ENCODE measurements at regions not wholly inside any gene's neighbourhood (a gene's known extent, or its start where the extent isn't known, plus 50 kb on each side); places are given as distances from the start of the nearest gene placed in this dataset.

DNA sequence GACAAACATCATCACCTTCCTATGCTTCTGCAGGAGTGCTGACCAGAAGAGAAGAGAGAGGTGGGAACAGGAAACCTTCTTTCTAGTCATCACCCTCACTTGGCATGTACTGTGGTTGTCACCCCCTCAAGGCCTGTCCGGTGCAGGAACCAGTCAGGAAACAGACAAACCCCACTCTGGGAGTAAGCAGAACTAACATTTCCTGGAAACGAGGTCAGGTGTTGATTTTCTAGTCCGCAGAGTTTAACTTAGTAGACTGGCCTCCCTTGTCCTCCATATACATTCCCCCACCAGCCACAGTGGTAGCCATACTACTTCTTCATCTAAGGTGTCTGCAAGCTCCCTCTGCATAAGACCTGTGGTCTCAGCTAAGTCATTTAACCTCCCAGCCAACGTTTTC, 80.7 kb upstream of the NCAM1 start (continued):
- no peak for TF ChIP-seq FOXP1 (CRISPR knock-in tag; IDR thresholded peaks at IDR 0.05; ENCODE audit: borderline replicate concordance)
- TF ChIP-seq, protein P1, sequence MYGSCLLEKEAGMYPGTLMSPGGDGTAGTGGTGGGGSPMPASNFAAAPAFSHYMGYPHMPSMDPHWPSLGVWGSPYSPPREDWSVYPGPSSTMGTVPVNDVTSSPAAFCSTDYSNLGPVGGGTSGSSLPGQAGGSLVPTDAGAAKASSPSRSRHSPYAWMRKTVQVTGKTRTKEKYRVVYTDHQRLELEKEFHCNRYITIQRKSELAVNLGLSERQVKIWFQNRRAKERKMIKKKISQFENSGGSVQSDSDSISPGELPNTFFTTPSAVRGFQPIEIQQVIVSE (CRISPR knock-in tag; IDR thresholded peaks at IDR 0.05; ENCODE audit: borderline replicate concordance), result no peak
- TF ChIP-seq, protein P2, sequence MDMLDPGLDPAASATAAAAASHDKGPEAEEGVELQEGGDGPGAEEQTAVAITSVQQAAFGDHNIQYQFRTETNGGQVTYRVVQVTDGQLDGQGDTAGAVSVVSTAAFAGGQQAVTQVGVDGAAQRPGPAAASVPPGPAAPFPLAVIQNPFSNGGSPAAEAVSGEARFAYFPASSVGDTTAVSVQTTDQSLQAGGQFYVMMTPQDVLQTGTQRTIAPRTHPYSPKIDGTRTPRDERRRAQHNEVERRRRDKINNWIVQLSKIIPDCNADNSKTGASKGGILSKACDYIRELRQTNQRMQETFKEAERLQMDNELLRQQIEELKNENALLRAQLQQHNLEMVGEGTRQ (CRISPR knock-in tag; IDR thresholded peaks at IDR 0.05), result no peak

DNA sequence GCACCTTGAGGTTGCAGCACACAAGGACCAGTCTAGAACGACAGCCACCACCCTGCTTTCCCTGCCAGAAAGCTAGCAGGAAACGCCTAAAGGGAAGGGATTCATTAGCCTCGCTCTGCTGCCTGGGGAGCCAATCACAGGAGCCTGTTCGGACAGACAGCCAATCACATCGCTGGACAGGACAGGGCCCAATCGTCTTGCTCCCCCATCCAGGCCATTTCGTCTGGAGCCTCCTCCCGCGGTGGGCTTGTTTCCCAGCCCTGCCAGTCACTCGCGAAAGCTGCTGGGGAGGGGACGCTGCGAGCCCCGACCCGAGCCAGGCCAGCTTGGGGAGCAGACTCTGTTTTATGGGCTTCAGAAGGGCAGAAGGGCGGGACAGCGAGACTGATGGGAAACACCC, 79.8 kb upstream of the NCAM1 start:
- POLR2A ChIA-PET, result no interaction called here

More for the DNA sequence above, 79.8 kb upstream of the NCAM1 start:
- TF ChIP-seq, protein P3, sequence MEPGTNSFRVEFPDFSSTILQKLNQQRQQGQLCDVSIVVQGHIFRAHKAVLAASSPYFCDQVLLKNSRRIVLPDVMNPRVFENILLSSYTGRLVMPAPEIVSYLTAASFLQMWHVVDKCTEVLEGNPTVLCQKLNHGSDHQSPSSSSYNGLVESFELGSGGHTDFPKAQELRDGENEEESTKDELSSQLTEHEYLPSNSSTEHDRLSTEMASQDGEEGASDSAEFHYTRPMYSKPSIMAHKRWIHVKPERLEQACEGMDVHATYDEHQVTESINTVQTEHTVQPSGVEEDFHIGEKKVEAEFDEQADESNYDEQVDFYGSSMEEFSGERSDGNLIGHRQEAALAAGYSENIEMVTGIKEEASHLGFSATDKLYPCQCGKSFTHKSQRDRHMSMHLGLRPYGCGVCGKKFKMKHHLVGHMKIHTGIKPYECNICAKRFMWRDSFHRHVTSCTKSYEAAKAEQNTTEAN (CRISPR knock-in tag; IDR thresholded peaks at IDR 0.05), result no peak
- TF ChIP-seq GABPB1 (CRISPR knock-in tag; IDR thresholded peaks at IDR 0.05) (no peak), EMX1 (CRISPR knock-in tag; IDR thresholded peaks at IDR 0.05) (no peak), FOXJ3 (CRISPR knock-in tag; IDR thresholded peaks at IDR 0.05; ENCODE audit: borderline replicate concordance) (no peak), ATF1 (CRISPR knock-in tag; IDR thresholded peaks at IDR 0.05) (no peak), NFYB (CRISPR knock-in tag; conservative IDR thresholded peaks at IDR 0.05; ENCODE audit: low read depth) (peak; percentile 84), CREM (CRISPR knock-in tag; IDR thresholded peaks at IDR 0.05) (no peak), NR3C1 (CRISPR knock-in tag; conservative IDR thresholded peaks at IDR 0.05; ENCODE audit: low read depth) (no peak)
- TF ChIP-seq, protein P4, sequence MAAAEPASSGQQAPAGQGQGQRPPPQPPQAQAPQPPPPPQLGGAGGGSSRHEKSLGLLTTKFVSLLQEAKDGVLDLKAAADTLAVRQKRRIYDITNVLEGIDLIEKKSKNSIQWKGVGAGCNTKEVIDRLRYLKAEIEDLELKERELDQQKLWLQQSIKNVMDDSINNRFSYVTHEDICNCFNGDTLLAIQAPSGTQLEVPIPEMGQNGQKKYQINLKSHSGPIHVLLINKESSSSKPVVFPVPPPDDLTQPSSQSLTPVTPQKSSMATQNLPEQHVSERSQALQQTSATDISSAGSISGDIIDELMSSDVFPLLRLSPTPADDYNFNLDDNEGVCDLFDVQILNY (CRISPR knock-in tag; IDR thresholded peaks at IDR 0.05), result no peak
- TF ChIP-seq, protein P5, sequence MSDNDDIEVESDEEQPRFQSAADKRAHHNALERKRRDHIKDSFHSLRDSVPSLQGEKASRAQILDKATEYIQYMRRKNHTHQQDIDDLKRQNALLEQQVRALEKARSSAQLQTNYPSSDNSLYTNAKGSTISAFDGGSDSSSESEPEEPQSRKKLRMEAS (CRISPR knock-in tag; IDR thresholded peaks at IDR 0.05), result peak; percentile 75
- TF ChIP-seq, protein P6, sequence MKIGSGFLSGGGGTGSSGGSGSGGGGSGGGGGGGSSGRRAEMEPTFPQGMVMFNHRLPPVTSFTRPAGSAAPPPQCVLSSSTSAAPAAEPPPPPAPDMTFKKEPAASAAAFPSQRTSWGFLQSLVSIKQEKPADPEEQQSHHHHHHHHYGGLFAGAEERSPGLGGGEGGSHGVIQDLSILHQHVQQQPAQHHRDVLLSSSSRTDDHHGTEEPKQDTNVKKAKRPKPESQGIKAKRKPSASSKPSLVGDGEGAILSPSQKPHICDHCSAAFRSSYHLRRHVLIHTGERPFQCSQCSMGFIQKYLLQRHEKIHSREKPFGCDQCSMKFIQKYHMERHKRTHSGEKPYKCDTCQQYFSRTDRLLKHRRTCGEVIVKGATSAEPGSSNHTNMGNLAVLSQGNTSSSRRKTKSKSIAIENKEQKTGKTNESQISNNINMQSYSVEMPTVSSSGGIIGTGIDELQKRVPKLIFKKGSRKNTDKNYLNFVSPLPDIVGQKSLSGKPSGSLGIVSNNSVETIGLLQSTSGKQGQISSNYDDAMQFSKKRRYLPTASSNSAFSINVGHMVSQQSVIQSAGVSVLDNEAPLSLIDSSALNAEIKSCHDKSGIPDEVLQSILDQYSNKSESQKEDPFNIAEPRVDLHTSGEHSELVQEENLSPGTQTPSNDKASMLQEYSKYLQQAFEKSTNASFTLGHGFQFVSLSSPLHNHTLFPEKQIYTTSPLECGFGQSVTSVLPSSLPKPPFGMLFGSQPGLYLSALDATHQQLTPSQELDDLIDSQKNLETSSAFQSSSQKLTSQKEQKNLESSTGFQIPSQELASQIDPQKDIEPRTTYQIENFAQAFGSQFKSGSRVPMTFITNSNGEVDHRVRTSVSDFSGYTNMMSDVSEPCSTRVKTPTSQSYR (CRISPR knock-in tag; IDR thresholded peaks at IDR 0.05), result no peak
- TF ChIP-seq, protein P7, sequence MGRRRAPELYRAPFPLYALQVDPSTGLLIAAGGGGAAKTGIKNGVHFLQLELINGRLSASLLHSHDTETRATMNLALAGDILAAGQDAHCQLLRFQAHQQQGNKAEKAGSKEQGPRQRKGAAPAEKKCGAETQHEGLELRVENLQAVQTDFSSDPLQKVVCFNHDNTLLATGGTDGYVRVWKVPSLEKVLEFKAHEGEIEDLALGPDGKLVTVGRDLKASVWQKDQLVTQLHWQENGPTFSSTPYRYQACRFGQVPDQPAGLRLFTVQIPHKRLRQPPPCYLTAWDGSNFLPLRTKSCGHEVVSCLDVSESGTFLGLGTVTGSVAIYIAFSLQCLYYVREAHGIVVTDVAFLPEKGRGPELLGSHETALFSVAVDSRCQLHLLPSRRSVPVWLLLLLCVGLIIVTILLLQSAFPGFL (CRISPR knock-in tag; IDR thresholded peaks at IDR 0.05; ENCODE audit: borderline replicate concordance), result no peak
- Mint-ChIP-seq H3K36me3 (no peaks in the 10 kb centered on the region), H3K4me3 (peak overlapping the region; percentile 67), H3K4me1 (peaks cover 17% of the 10 kb centered on the region), H3K9me3 (no peaks in the 10 kb centered on the region), H3K27me3 (ENCODE audit: low read depth) (peaks cover 9% of the 10 kb centered on the region; the same call in 1 of the 2 replicates), H3K27ac (no peak overlapping the region)
- DNase-seq (ENCODE audit: low spot score) (peak; percentile 74), ATAC-seq (peak; percentile 90)
- CTCF ChIA-PET, result interaction anchor here (0.7 to 1.1 kb wide), 3 partner anchors 44 to 408 kb away, joined by 3 to 4 read pairs (median 4); no protein-coding TSS in a partner anchor

Data from WTC11 (cell line).